Stimulated activated CD4-positive, alpha-beta T cell treated with anti-CD3 and anti-CD28 coated beads, Interleukin-1b, Interleukin-23, amount 100 ng/mL, for 1 hour (primary cell): ENCODE measurements at regions not wholly inside any gene's neighbourhood (a gene's known extent, or its start where the extent isn't known, plus 50 kb on each side); places are given as distances from the start of the nearest gene placed in this dataset.

Source experiments
- DNase-seq, 2 donors: peaks; one replicate each; pipeline ENCODE4 v3.0.0-alpha.2; 2020; ENCODE audit warnings: low read depth in 2 of 2

DNA sequence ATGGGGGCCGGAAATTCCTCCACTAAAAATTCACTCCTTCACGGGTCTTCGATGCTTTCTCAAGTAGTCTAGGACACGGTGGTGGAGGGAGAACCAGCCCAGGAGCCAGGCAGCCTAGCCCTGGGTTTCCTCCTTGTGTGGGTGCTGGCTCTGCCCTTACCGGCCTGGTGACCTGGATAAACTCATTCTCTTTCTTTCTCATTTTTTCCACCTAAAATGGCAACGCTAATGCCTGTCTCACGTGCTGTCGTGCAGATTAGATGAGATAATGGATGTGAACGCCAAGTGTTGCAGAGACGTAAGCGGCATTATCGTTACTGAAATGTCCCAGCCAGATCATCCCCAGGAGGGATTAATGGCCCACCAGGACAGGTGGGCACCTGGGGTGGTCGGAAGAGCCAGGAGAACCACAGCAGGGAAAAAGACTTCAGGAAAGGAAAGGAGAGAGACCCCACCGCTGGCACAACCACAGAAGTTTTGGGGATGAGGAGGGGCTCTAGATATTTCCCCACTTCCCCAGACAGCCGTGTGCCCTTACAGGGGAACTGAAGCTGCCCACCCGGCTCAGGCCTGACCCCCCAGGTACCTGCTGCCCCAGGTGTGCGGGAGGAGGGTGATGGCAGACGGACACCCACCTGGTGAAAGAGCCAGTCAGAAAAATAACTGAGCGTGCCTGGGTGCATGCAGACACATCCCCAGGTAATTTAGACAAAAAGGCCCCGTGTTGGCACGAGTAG lies 100.8 kb upstream of the ASAP2 start:
- DNase-seq = no peak

- DNase-seq = no peak
These were observed 100.3 kb upstream of the MBOAT2 start for GRCh38 chr2:9103663-9104277.

DNA sequence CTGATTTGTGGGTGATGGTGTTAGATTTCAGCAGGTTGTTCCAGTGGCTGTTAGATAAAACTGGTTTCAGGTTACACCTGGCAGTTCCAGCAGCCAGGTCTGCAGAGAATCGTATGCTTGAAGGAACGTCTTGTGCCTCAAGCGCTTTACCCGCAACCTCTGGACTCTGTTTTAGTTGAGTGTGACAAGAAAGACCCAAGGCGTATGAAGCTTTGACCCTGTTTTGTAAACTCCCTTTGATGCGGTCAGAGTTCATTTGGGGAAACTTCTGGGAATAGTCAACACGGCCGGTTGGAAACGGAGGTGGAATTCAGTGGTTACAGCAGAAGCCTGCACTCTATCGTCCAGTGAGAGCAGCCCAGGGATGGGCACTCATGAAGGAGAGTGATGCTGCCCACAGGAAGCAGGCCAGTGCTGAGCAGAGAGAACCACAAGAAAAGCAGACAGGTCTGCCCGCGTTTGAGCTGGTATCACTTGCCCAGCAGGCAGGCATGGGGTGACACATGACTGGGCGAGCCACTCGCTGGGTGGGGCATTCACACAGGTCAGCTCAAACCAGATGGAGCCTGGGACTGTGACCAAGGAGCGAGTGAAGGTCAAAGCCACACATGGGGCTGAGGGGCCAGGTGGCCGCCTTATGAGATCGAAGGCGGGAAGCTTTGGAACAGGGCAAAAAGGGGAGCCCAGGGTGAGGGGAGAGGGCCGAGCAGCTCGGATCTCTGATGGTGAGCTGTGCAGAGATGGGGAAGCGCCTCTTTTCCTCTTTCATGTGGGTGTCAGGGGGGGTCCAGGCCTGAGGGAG lies 99.6 kb upstream of the MBOAT2 start:
- DNase-seq = no peak

- no peak for DNase-seq
These were observed 98.4 kb upstream of the MBOAT2 start for GRCh38 chr2:9101763-9102425.

DNA sequence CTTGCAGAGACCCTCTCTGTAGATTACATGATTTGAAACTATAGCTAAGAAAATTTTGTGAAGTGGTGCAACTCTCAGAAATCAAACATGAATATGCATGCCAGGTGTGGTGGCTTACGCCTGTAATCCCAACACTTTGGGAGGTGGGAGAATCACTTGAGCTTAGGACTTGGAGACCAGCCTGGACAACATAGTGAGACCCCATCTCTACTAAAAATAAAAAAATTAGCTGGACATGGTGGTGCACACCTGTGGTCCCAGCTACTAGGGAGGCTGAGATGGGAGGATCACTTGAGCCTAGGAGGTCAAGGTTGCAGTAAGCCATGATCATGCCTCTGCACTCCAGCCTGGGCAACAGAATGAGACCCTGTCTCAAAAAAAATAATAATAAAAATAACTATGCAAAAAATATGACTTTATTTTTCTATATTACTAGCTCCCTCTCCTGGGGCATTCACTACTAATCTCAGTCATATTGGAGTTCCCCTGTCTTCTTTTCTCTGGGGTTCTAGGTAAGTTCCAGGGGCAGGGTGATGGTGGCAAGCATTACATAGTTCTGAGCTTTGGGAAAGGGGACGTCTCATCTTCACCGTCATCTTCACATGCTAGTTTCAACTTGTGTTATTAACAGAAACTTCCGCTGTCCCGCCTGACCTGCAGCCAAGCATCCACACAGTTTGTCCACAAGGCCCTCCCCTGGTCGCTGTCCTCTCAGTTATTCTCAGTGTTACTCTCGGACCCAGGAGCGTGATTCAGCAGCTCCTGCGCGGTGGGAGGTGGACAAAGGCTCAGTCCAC lies 96.8 kb upstream of the MBOAT2 start:
- DNase-seq = no peak

DNA sequence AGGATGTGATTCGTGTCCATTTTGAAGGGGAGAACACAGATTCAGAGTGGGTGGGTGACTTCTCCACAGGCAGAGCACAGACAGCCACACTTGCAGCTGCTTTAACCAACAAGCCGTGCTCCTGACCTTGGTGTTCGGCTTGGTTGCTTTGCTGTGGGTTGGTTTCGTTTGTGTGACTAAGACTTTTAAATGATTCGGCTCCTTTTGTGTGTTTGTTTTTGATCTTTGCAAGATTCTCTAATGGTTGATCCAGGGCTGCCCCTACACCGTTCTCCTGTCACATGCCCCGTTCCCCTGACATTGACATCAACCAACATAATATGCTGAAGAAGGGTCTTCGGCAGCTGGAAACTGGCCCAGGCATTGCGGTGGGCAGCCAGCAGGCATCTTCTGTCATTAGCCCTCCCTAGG lies 95.9 kb upstream of the MBOAT2 start:
- peak in 1 of 2 donors; percentile 12 for DNase-seq

- DNase-seq = no peak
These were observed 94.4 kb upstream of the MBOAT2 start for GRCh38 chr2:9097892-9098291.

GRCh38 chr2:9097239-9097638 lies 93.8 kb upstream of the MBOAT2 start:
- no peak for DNase-seq

DNA sequence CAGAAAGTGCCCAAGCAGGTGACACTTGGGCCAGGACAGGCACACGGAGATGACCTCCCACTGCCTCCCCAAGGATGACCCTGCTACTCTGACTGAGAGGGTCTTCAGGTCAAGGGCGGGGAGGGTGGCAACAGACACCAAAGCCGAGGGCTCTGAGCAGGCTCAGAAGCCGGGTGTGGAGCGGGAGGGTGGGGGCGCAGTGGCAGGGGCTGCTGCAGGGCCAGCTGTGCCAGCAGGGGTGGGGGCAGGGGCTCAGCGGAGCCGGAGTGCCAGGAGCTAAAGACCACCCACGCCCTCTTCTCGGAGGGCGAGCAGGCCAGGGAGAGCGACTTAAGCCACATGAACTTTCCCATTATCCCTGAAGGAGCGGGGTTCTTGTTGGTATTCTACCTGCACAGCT lies 93.3 kb upstream of the MBOAT2 start:
- no peak for DNase-seq

DNA sequence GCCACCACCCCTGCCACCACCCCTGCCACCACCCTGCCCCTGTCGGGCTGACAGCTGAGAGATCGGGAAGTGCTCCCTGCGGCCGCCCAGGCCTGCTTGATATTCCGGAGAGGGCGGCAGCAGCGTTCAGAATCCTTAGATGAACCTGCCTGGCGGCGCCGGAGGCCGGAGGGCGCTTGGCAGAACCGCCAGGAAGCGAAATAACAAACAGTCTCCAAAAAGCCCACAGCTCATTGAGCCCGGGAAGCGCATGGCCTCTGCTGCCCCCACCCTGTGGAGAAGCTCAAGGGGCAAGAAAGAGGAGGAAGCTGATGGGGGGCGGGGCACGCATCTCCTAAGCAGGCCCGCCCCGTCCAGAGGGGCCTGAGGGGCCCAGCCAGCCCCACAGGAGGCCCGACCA lies 92.2 kb upstream of the MBOAT2 start:
- DNase-seq = no peak

DNA sequence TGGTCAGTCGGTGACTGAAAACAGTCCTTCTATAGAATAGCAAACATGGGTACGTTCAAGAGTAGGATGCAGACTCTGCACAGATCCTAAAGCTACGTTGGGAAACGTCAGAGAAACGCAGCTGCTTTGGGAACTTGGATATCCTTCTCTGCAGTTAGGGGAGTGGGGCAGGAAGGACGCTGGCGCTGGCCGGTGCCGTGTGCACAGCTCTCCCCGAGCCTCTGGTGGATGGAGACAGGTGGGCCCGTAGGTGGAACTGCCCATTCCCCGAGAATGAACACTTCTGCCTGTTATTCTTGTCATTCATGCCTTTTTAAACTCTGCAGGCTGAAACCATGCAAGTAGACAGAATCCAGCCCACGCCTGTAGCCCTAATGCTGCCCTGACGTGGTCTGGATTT lies 91.7 kb upstream of the MBOAT2 start:
- DNase-seq = no peak

DNA sequence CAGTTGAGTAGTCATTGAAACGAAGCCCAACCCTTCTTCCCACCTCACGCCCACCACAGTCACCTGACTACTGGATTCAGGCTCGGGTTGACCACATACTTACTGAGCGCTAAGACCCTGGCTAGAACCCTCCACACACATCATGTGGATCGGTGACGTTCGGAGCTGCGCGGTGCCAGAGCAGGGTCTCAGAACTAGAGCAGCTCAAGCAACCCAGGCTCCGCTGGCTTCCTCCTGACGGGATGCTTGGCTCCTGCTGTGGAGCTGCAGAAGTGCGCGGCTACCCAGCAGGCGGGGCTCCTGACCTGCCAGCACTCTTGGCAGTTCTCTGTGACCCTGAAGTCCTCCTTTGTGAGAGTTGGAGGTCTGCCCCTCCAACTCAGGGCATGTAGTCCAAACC lies 90.6 kb upstream of the MBOAT2 start:
- no peak for DNase-seq

DNA sequence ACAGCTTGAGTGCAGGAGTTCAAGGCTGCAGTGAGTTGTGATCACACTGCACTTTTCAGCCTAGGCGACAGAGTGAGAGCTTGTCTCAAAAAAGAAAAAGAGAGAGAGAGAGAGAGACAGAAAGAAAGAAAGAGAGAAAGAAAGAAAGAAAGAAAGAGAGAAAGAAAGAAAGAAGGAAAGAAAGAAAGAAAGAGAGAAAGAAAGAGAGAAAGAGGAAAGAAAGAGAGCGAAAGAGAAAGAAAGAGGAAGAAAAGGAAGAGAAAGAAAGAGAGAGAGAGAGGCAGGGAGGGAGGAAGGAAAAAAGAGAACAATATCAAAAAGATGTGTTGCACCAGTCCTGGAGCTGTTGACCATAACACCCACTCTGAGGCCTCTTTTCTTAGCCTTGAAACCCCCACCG lies 89.8 kb upstream of the MBOAT2 start:
- no peak for DNase-seq

DNA sequence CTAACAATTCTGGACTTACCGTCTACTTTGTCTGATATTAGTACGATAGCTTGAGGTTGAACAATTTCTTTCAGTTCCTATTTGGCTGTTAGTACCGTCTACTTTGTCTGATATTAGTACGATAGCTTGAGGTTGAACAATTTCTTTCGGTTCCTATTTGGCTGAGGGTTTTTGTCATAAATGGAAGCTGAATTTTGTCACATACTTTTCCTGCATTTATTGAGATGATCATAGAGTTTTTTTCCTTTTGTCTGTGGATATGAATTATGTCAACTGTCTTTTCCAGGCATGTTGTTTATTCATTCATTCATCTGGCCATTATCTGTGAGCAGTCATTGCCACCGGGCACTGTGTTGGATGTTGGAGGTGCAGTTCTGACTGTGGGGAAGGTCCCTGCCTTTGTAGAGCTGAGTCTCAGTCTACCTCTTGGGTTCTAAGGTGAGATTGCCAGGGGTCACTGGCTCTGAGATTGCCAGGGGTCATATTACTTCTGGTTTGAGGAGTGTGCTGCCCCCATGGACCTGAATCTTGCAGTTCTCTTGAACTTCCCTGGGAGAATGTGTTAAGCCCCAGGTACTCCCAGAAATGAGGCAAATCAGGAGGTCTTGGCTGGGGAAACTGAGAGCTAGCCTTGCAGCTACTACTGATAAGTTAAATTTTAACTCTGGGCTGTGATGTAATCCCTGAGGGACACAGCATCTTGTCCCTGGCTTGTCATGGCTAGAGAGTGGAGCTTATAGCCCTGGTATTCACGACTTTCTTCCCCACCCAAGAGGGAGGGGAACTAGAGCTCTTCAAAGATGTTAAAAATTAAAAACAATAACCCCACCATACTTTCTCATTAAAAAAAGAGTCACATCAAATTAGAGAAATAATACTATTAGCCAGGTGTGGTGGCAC lies 89.1 kb upstream of the MBOAT2 start:
- no peak for DNase-seq

GRCh38 chr2:9091811-9092210 lies 88.3 kb upstream of the MBOAT2 start:
- no peak for DNase-seq

DNA sequence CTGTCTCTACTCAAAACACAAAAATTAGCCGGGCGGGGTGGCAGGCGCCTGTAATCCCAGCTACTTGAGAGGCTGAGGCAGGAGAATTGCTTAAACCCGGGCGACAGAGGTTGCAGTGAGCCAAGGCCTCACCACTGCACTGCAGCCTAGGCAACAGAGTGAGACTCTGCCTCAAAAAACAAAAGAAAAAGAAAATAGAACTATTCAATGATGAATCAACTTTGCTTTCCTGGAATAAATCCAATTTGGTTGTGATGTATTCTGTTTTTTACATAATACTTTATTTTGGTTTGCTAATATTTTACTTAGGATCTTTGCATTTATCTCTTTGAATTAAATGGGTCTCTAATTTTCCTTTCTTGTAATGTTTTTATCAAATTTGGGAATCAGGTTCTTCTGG lies 86.3 kb upstream of the MBOAT2 start:
- DNase-seq = no peak

- no peak for DNase-seq
These were observed 83.7 kb upstream of the MBOAT2 start for GRCh38 chr2:9087121-9087681.

DNA sequence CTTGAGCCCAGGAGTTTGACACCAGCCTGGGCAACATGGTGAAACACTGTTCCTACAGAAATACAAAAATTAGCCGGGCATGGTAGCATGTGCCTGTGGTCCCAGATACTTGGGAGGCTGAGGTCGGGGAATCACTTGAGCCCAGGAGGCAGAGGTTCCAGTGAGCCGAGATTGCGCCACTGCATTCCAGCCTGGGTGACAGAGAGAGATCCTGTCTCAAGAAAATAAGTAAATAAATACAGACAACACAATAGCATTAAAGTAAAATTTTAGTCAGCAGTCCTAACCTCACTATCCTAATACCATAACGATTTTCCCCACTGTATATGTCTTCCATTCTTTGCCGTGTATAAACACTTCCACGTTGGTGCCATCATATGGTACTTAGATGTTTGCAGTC lies 83.0 kb upstream of the MBOAT2 start:
- DNase-seq = no peak

GRCh38 chr2:9085353-9085752 lies 81.9 kb upstream of the MBOAT2 start:
- no peak for DNase-seq

GRCh38 chr2:9083287-9083686 lies 79.8 kb upstream of the MBOAT2 start:
- no peak for DNase-seq
